ENCODE measurements at regions not wholly inside any gene's neighbourhood (a gene's known extent, or its start where the extent isn't known, plus 50 kb on each side); places are given as distances from the start of the nearest gene placed in this dataset.

- no peak for TF ChIP-seq CTCF (IDR thresholded peaks at IDR 0.05; ENCODE audit: low read depth, low read length)
- no peak overlapping the region for H3K4me3 ChIP-seq (ENCODE audit: low read depth, low read length)
Observed at GRCh38 chr3:17908399-17909191, 166.2 kb upstream of the TBC1D5 start.

- H3K4me3 ChIP-seq (ENCODE audit: low read depth, low read length), result no peak overlapping the region
- no peak for TF ChIP-seq CTCF (IDR thresholded peaks at IDR 0.05; ENCODE audit: low read depth, low read length)
Observed at GRCh38 chr3:17905996-17906395, 163.6 kb upstream of the TBC1D5 start.

GRCh38 chr3:17901893-17902292 is 159.5 kb upstream of the TBC1D5 start:
- TF ChIP-seq CTCF (IDR thresholded peaks at IDR 0.05; ENCODE audit: low read depth, low read length), result no peak
- H3K4me3 ChIP-seq (ENCODE audit: low read depth, low read length), result no peak overlapping the region

- no peak for TF ChIP-seq CTCF (IDR thresholded peaks at IDR 0.05; ENCODE audit: low read depth, low read length)
- no peak overlapping the region for H3K4me3 ChIP-seq (ENCODE audit: low read depth, low read length)
Observed at GRCh38 chr3:17894434-17895060, 152.1 kb upstream of the TBC1D5 start.

- no peak for TF ChIP-seq CTCF (IDR thresholded peaks at IDR 0.05; ENCODE audit: low read depth, low read length)
- H3K4me3 ChIP-seq (ENCODE audit: low read depth, low read length), result no peak overlapping the region
Observed at GRCh38 chr3:17891139-17891856, 148.9 kb upstream of the TBC1D5 start.

GRCh38 chr3:17885986-17886385 is 143.6 kb upstream of the TBC1D5 start:
- H3K4me3 ChIP-seq (ENCODE audit: low read depth, low read length), result no peak overlapping the region
- no peak for TF ChIP-seq CTCF (IDR thresholded peaks at IDR 0.05; ENCODE audit: low read depth, low read length)

GRCh38 chr3:17882981-17883380 is 140.6 kb upstream of the TBC1D5 start:
- H3K4me3 ChIP-seq (ENCODE audit: low read depth, low read length), result no peak overlapping the region
- no peak for TF ChIP-seq CTCF (IDR thresholded peaks at IDR 0.05; ENCODE audit: low read depth, low read length)

Data from WI38 (cell line).